ENCODE measurements at regions not wholly inside any gene's neighbourhood (a gene's known extent, or its start where the extent isn't known, plus 50 kb on each side); places are given as distances from the start of the nearest gene placed in this dataset.
"Not testable (repeated sequence)": the region's sequence is repeated elsewhere in the genome, so short reads cannot be mapped to it uniquely, and the experiment has no call there.

DNA sequence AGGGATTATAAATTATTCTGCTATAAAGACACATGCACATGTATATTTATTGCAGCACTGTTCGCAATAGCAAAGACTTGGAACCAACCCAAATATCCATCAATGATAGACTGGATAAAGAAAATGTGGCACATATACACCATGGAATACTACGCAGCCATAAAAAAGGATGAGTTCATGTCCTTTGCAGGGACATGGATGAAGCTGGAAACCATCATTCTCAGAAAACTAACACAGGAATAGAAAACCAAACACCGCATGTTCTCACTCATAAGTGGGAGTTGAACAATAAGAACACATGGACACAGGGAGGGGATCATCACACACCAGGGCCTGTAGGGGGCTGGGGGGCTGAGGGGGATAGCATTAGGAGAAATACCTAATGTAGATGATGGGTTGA, 377.2 kb upstream of the SASH1 start:
- H3K9ac ChIP-seq (ENCODE audit: low read depth, low read length) = not testable (repeated sequence)

GRCh38 chr6:147970970-147971369, 371.7 kb upstream of the SASH1 start:
- H3K27ac ChIP-seq (ENCODE audit: low read depth, low read length) = no peak overlapping the region
- no peak overlapping the region for H3K9ac ChIP-seq (ENCODE audit: low read depth, low read length)
- no peaks in the 10 kb centered on the region for H3K36me3 ChIP-seq (ENCODE audit: control insufficient read depth, insufficient read depth, low read length)
- H3K4me1 ChIP-seq (ENCODE audit: control insufficient read depth, insufficient read depth, low read length) = no peaks in the 10 kb centered on the region
- H3K27me3 ChIP-seq (ENCODE audit: control insufficient read depth, insufficient read depth, low read length) = no peaks in the 10 kb centered on the region
- H3K4me3 ChIP-seq (ENCODE audit: low read depth, low read length) = no peak overlapping the region
- no peaks in the 10 kb centered on the region for H3K9me3 ChIP-seq (ENCODE audit: control insufficient read depth, insufficient read depth, low read length)

More for the DNA sequence above, 377.2 kb upstream of the SASH1 start:
- not testable (repeated sequence) for H3K27me3 ChIP-seq (ENCODE audit: control insufficient read depth, insufficient read depth, low read length); H3K36me3 ChIP-seq (ENCODE audit: control insufficient read depth, insufficient read depth, low read length); H3K4me1 ChIP-seq (ENCODE audit: control insufficient read depth, insufficient read depth, low read length); H3K27ac ChIP-seq (ENCODE audit: low read depth, low read length); H3K4me3 ChIP-seq (ENCODE audit: low read depth, low read length); H3K9me3 ChIP-seq (ENCODE audit: control insufficient read depth, insufficient read depth, low read length)

- Histone ChIP-seq H3K27ac (ENCODE audit: low read depth, low read length) (no peak overlapping the region), H3K9ac (ENCODE audit: low read depth, low read length) (no peak overlapping the region), H3K9me3 (ENCODE audit: control insufficient read depth, insufficient read depth, low read length) (no peaks in the 10 kb centered on the region), H3K4me3 (ENCODE audit: low read depth, low read length) (no peak overlapping the region), H3K36me3 (ENCODE audit: control insufficient read depth, insufficient read depth, low read length) (no peaks in the 10 kb centered on the region), H3K27me3 (ENCODE audit: control insufficient read depth, insufficient read depth, low read length) (no peaks in the 10 kb centered on the region), H3K4me1 (ENCODE audit: control insufficient read depth, insufficient read depth, low read length) (no peaks in the 10 kb centered on the region)
Measured at GRCh38 chr6:147972448-147972847, 370.2 kb upstream of the SASH1 start.

DNA sequence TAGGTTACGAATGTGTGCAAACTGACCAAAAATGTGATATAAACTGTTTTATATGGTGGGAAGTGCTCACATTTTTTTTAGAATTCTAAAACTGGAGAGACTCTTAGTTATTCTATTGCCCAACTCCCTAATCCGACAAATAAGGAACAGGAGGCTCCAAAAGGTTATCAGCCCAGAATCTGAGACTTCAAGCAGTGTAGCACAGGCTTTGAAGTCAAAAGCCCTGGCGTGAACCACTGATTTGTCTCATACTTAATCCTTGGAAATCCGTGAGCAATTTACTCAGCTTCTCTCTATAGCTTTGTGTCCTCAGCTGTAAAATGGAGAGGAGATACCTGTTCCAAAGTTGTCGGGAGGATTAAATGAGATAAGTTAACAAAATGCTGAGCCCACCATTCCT, 368.8 kb upstream of the SASH1 start:
- H3K9me3 ChIP-seq (ENCODE audit: control insufficient read depth, insufficient read depth, low read length) = no peaks in the 10 kb centered on the region
- H3K9ac ChIP-seq (ENCODE audit: low read depth, low read length) = no peak overlapping the region
- H3K36me3 ChIP-seq (ENCODE audit: control insufficient read depth, insufficient read depth, low read length) = no peaks in the 10 kb centered on the region
- no peaks in the 10 kb centered on the region for H3K27me3 ChIP-seq (ENCODE audit: control insufficient read depth, insufficient read depth, low read length)
- H3K4me1 ChIP-seq (ENCODE audit: control insufficient read depth, insufficient read depth, low read length) = no peaks in the 10 kb centered on the region
- H3K27ac ChIP-seq (ENCODE audit: low read depth, low read length) = peak overlapping the region; percentile 42
- H3K4me3 ChIP-seq (ENCODE audit: low read depth, low read length) = no peak overlapping the region

DNA sequence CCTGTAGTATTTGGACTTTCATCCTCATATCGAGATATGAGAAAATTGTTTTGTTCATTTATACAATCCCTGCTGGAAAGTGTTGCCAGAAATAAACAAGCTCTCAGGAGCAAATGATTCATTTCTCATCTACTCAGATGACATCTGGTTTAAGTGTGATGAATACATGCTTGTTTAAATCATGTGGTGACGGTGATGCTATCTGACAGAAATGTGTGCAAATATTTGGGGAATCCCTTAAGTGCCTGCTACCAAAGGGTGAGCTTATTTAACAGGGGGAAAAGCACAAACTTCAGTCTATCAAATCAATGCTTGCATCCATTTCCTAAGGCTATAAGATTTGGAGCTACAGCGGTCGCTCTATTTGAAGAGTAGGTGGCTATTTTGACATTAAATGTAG, 368.3 kb upstream of the SASH1 start:
- Histone ChIP-seq H3K9me3 (ENCODE audit: control insufficient read depth, insufficient read depth, low read length) (no peaks in the 10 kb centered on the region), H3K27ac (ENCODE audit: low read depth, low read length) (peak overlapping the region; percentile 42), H3K27me3 (ENCODE audit: control insufficient read depth, insufficient read depth, low read length) (no peaks in the 10 kb centered on the region), H3K4me1 (ENCODE audit: control insufficient read depth, insufficient read depth, low read length) (no peaks in the 10 kb centered on the region), H3K4me3 (ENCODE audit: low read depth, low read length) (no peak overlapping the region), H3K9ac (ENCODE audit: low read depth, low read length) (no peak overlapping the region), H3K36me3 (ENCODE audit: control insufficient read depth, insufficient read depth, low read length) (no peaks in the 10 kb centered on the region)

GRCh38 chr6:147977851-147978465, 364.7 kb upstream of the SASH1 start:
- peaks cover 5% of the 10 kb centered on the region; the same call in 1 of the 2 replicates for H3K4me1 ChIP-seq (ENCODE audit: control insufficient read depth, insufficient read depth, low read length)
- H3K27me3 ChIP-seq (ENCODE audit: control insufficient read depth, insufficient read depth, low read length) = no peaks in the 10 kb centered on the region
- no peaks in the 10 kb centered on the region for H3K36me3 ChIP-seq (ENCODE audit: control insufficient read depth, insufficient read depth, low read length)
- no peak overlapping the region for H3K9ac ChIP-seq (ENCODE audit: low read depth, low read length)
- no peaks in the 10 kb centered on the region for H3K9me3 ChIP-seq (ENCODE audit: control insufficient read depth, insufficient read depth, low read length)
- no peak overlapping the region for H3K4me3 ChIP-seq (ENCODE audit: low read depth, low read length)
- H3K27ac ChIP-seq (ENCODE audit: low read depth, low read length) = no peak overlapping the region

DNA sequence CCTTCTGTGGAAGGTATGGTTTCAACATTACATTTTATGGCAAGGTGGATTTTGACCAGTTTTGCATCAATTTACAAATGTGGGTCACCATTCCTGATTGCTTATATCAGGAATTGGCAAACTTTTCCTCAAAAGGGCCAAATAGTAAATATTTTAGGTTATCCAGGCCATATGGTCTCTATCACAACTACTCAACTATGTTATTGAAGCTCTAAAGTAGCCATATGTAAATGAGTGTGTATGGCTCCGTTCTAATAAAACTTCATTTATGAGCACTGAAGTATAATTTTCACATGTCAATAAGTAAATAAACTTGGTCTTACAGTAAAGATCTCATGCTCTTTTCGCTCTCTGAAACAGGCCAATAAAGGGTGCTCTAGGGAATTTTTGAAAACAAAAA, 362.7 kb upstream of the SASH1 start:
- Histone ChIP-seq H3K27me3 (ENCODE audit: control insufficient read depth, insufficient read depth, low read length) (no peaks in the 10 kb centered on the region), H3K4me1 (ENCODE audit: control insufficient read depth, insufficient read depth, low read length) (peaks cover 5% of the 10 kb centered on the region; the same call in 1 of the 2 replicates), H3K27ac (ENCODE audit: low read depth, low read length) (no peak overlapping the region), H3K4me3 (ENCODE audit: low read depth, low read length) (no peak overlapping the region), H3K9me3 (ENCODE audit: control insufficient read depth, insufficient read depth, low read length) (no peaks in the 10 kb centered on the region), H3K9ac (ENCODE audit: low read depth, low read length) (no peak overlapping the region), H3K36me3 (ENCODE audit: control insufficient read depth, insufficient read depth, low read length) (no peaks in the 10 kb centered on the region)

GRCh38 chr6:147983581-147984366, 358.9 kb upstream of the SASH1 start:
- no peak overlapping the region for H3K4me3 ChIP-seq (ENCODE audit: low read depth, low read length)
- no peaks in the 10 kb centered on the region for H3K36me3 ChIP-seq (ENCODE audit: control insufficient read depth, insufficient read depth, low read length)
- H3K4me1 ChIP-seq (ENCODE audit: control insufficient read depth, insufficient read depth, low read length) = peaks cover 5% of the 10 kb centered on the region; the same call in 1 of the 2 replicates
- H3K9me3 ChIP-seq (ENCODE audit: control insufficient read depth, insufficient read depth, low read length) = no peaks in the 10 kb centered on the region
- no peak overlapping the region for H3K27ac ChIP-seq (ENCODE audit: low read depth, low read length)
- H3K27me3 ChIP-seq (ENCODE audit: control insufficient read depth, insufficient read depth, low read length) = no peaks in the 10 kb centered on the region
- H3K9ac ChIP-seq (ENCODE audit: low read depth, low read length) = no peak overlapping the region

DNA sequence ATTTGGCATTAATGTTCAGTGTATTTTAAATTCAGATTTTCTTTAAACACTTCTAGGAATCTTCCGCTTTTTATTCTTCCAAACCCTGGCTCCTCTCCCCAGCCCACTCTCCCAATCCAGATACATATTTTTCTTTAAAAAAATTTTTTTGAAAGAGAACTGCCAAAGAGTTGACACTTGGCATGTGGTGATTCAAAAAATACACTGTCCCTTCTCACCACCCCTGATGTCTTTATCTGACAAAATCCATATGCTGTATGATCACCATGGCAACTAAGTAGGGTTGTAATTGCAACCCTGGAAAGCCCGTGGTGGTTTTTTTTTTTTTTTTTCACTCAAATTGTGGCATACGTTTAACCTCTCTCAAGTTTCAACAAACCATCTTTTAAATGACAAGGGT, 355.8 kb upstream of the SASH1 start:
- no peaks in the 10 kb centered on the region for H3K9me3 ChIP-seq (ENCODE audit: control insufficient read depth, insufficient read depth, low read length)
- no peak overlapping the region for H3K4me3 ChIP-seq (ENCODE audit: low read depth, low read length)
- no peaks in the 10 kb centered on the region for H3K4me1 ChIP-seq (ENCODE audit: control insufficient read depth, insufficient read depth, low read length)
- no peaks in the 10 kb centered on the region for H3K27me3 ChIP-seq (ENCODE audit: control insufficient read depth, insufficient read depth, low read length)
- H3K36me3 ChIP-seq (ENCODE audit: control insufficient read depth, insufficient read depth, low read length) = no peaks in the 10 kb centered on the region
- no peak overlapping the region for H3K27ac ChIP-seq (ENCODE audit: low read depth, low read length)
- H3K9ac ChIP-seq (ENCODE audit: low read depth, low read length) = no peak overlapping the region

DNA sequence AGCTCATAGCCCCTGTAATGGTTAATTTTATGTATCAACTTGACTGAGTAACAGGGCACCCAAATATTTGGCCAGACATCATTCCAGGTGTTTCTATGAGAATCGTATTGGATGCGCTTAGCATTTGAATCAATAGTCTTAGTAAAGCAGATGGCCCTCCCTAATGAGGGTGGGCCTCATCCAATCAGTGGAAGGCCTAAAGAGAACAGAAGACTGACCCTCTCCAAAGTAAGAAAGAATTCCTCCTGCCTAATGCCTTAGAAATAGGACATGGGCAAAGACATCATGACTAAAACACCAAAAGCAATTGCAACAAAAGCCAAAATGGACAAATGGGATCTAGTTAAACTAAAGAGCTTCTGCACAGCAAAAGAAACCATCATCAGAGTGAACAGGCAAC, 352.5 kb upstream of the SASH1 start:
- Histone ChIP-seq H3K9me3 (ENCODE audit: control insufficient read depth, insufficient read depth, low read length) (no peaks in the 10 kb centered on the region), H3K27ac (ENCODE audit: low read depth, low read length) (no peak overlapping the region), H3K9ac (ENCODE audit: low read depth, low read length) (no peak overlapping the region), H3K36me3 (ENCODE audit: control insufficient read depth, insufficient read depth, low read length) (no peaks in the 10 kb centered on the region), H3K4me3 (ENCODE audit: low read depth, low read length) (no peak overlapping the region), H3K27me3 (ENCODE audit: control insufficient read depth, insufficient read depth, low read length) (no peaks in the 10 kb centered on the region), H3K4me1 (ENCODE audit: control insufficient read depth, insufficient read depth, low read length) (no peaks in the 10 kb centered on the region)

GRCh38 chr6:147991961-147992360, 350.7 kb upstream of the SASH1 start:
- H3K36me3 ChIP-seq (ENCODE audit: control insufficient read depth, insufficient read depth, low read length) = no peaks in the 10 kb centered on the region
- no peak overlapping the region for H3K9ac ChIP-seq (ENCODE audit: low read depth, low read length)
- H3K4me3 ChIP-seq (ENCODE audit: low read depth, low read length) = no peak overlapping the region
- H3K27me3 ChIP-seq (ENCODE audit: control insufficient read depth, insufficient read depth, low read length) = no peaks in the 10 kb centered on the region
- no peak overlapping the region for H3K27ac ChIP-seq (ENCODE audit: low read depth, low read length)
- H3K4me1 ChIP-seq (ENCODE audit: control insufficient read depth, insufficient read depth, low read length) = no peaks in the 10 kb centered on the region
- no peaks in the 10 kb centered on the region for H3K9me3 ChIP-seq (ENCODE audit: control insufficient read depth, insufficient read depth, low read length)
